CD14-positive monocyte (primary cell): ENCODE measurements at regions not wholly inside any gene's neighbourhood (a gene's known extent, or its start where the extent isn't known, plus 50 kb on each side); places are given as distances from the start of the nearest gene placed in this dataset.

Experiments used
- DNase-seq, 3 donors: peaks; one replicate each; pipeline ENCODE4 v3.0.0-alpha.2; 2011 to 2022
- H2AFZ ChIP-seq: 2 replicates; pipeline ENCODE4 v1.6.0; 2012; ENCODE audit warnings: mild to moderate bottlenecking, low read depth, low read length, inconsistent platforms; ENCODE audit not compliant: insufficient read depth, poor library complexity, severe bottlenecking
- H3K27ac ChIP-seq, 2 donors: 1 replicate in 1 of 2; 2 replicates in 1 of 2; pipeline ENCODE4 v1.5.1; 2012 to 2013; ENCODE audit warnings: low read length in 2 of 2, control low read depth in 1 of 2, inconsistent platforms in 1 of 2, low read depth in 1 of 2, mild to moderate bottlenecking in 1 of 2
- H3K27me3 ChIP-seq, 2 donors: one replicate each; pipeline versions ENCODE4 v1.6.0 to v1.6.1; 2011 to 2013; ENCODE audit warnings: low read length in 2 of 2; ENCODE audit not compliant: control insufficient read depth in 2 of 2, insufficient read depth in 2 of 2
- H3K36me3 ChIP-seq, 2 donors: replicated peaks in 1 of 2; 1 replicate in 1 of 2; 2 replicates in 1 of 2; pipeline versions ENCODE4 v1.5.1 to v1.6.1; 2012 to 2013; ENCODE audit warnings: low read length in 2 of 2, control low read depth in 1 of 2, inconsistent platforms in 1 of 2, mild to moderate bottlenecking in 1 of 2; ENCODE audit not compliant: insufficient read depth in 2 of 2, control insufficient read depth in 1 of 2
- H3K4me1 ChIP-seq, 2 donors: 1 replicate in 1 of 2; 2 replicates in 1 of 2; pipeline versions ENCODE4 v1.5.1 to v1.6.1; 2012 to 2013; ENCODE audit warnings: low read length in 2 of 2, control low read depth in 1 of 2, inconsistent platforms in 1 of 2, mild to moderate bottlenecking in 1 of 2, moderate library complexity in 1 of 2; ENCODE audit not compliant: insufficient read depth in 2 of 2, control insufficient read depth in 1 of 2
- H3K4me2 ChIP-seq: replicated peaks from 2 replicates; pipeline ENCODE3; 2012; ENCODE audit warnings: low read length, moderate library complexity, mild to moderate bottlenecking; ENCODE audit not compliant: poor library complexity, severe bottlenecking; ENCODE audit errors: extremely low read depth
- H3K4me3 ChIP-seq, 3 experiments: fragments of 200-600 bp in 1 of 3; sonication (generic) in 1 of 3; replicated peaks in 1 of 3; 1 replicate in 2 of 3; 2 replicates in 1 of 3; pipeline ENCODE4 v1.5.1; 2011 to 2013; ENCODE audit warnings: low read length in 3 of 3, mild to moderate bottlenecking in 3 of 3, control low read depth in 2 of 3, low read depth in 2 of 3, inconsistent platforms in 1 of 3, moderate library complexity in 1 of 3
- H3K79me2 ChIP-seq: 2 replicates; pipeline ENCODE4 v1.6.0; 2012; ENCODE audit warnings: mild to moderate bottlenecking, control low read depth, inconsistent platforms, low read length, moderate library complexity; ENCODE audit not compliant: insufficient read depth
- H3K9ac ChIP-seq: 2 replicates; pipeline ENCODE4 v1.6.0; 2017; ENCODE audit warnings: low read length, mild to moderate bottlenecking; ENCODE audit not compliant: insufficient read depth, poor library complexity, severe bottlenecking
- H3K9me3 ChIP-seq, 2 donors: replicated peaks in 1 of 2; 1 replicate in 1 of 2; 2 replicates in 1 of 2; pipeline versions ENCODE4 v1.5.1 to v1.6.1; 2012 to 2013; ENCODE audit warnings: low read length in 2 of 2, control low read depth in 1 of 2; ENCODE audit not compliant: control insufficient read depth in 1 of 2, insufficient read depth in 1 of 2
- H4K20me1 ChIP-seq: 2 replicates; pipeline ENCODE4 v1.6.0; 2012; ENCODE audit warnings: mild to moderate bottlenecking, low read length, control low read depth, moderate library complexity; ENCODE audit not compliant: insufficient read depth
- H3K27ac Mint-ChIP-seq, 7 donors: one replicate each; pipeline ENCODE4 v1.8.0; 2020; ENCODE audit warnings: mild to moderate bottlenecking in 7 of 7, mixed read lengths in 7 of 7, moderate library complexity in 6 of 7, inconsistent platforms in 2 of 7
- H3K27me3 Mint-ChIP-seq, 3 donors: one replicate each; pipeline ENCODE4 v1.8.0; 2021 to 2022; ENCODE audit warnings: low read depth in 3 of 3, mild to moderate bottlenecking in 3 of 3, mixed read lengths in 3 of 3, moderate library complexity in 3 of 3, inconsistent platforms in 1 of 3
- H3K36me3 Mint-ChIP-seq, 2 donors: one replicate each; pipeline ENCODE4 v1.8.0; 2020; ENCODE audit warnings: mixed read lengths in 2 of 2, inconsistent platforms in 1 of 2, mild to moderate bottlenecking in 1 of 2
- H3K4me1 Mint-ChIP-seq: one replicate; pipeline ENCODE4 v1.8.0; 2020; ENCODE audit warnings: mild to moderate bottlenecking, mixed read lengths
- H3K4me3 Mint-ChIP-seq, 2 donors: one replicate each; pipeline ENCODE4 v1.8.0; 2020; ENCODE audit warnings: mild to moderate bottlenecking in 2 of 2, mixed read lengths in 2 of 2, moderate library complexity in 1 of 2
- H3K9me3 Mint-ChIP-seq, 7 donors: one replicate each; pipeline ENCODE4 v1.8.0; 2020 to 2022; ENCODE audit warnings: mixed read lengths in 7 of 7, mild to moderate bottlenecking in 6 of 7, moderate library complexity in 6 of 7, inconsistent platforms in 2 of 7
- CTCF ChIP-seq: fragments of 200-600 bp; IDR thresholded peaks from one replicate; pipeline ENCODE4 v1.8.0; 2022; ENCODE audit warnings: antibody characterized with exemption, mild to moderate bottlenecking
- WGBS: methylation state at CpG from one replicate; pipeline ENCODE4 v1.1.5; 2013; ENCODE audit warnings: missing lambda C conversion rate; ENCODE audit not compliant: insufficient coverage; 5-methylcytosine and 5-hydroxymethylcytosine counted together
- intact Hi-C, 2 donors: fragments of 100-400 bp; cut with micrococcal nuclease; formaldehyde crosslinking; loops; one replicate each; pipeline versions ENCODE4 v1.15.0 to v1.15.1; 2023

GRCh38 chr20:41887500-41887899, 269.3 kb upstream of the CHD6 start:
- Mint-ChIP-seq H3K9me3 (peaks cover 0 to 2% (median 0%) of the 10 kb centered on the region in 7 donors), H3K27ac (no peak overlapping the region), H3K4me1 (no peaks in the 10 kb centered on the region), H3K27me3 (peaks cover 2% of the 10 kb centered on the region in 3 donors), H3K36me3 (no peaks in the 10 kb centered on the region), H3K4me3 (no peak overlapping the region)
- WGBS = 100% methylated on average over 1 of the region's 8 CpGs
- TF ChIP-seq CTCF = no peak
- Histone ChIP-seq H3K27me3 (no peaks in the 10 kb centered on the region), H3K27ac (no peak overlapping the region), H3K4me2 (no peak overlapping the region), H4K20me1 (no peaks in the 10 kb centered on the region), H3K9me3 (no peaks in the 10 kb centered on the region), H2AFZ (no peak overlapping the region), H3K79me2 (no peaks in the 10 kb centered on the region), H3K4me1 (no peaks in the 10 kb centered on the region), H3K36me3 (no peaks in the 10 kb centered on the region), H3K4me3 (no peak overlapping the region), H3K9ac (no peak overlapping the region)
- intact Hi-C loops = no loop called here
- DNase-seq = no peak

GRCh38 chr20:41881466-41882046, 263.4 kb upstream of the CHD6 start:
- peaks cover 0 to 2% (median 0%) of the 10 kb centered on the region in 3 donors for H3K27me3 Mint-ChIP-seq
- no peak for DNase-seq
- H3K4me3 Mint-ChIP-seq = no peak overlapping the region
- Histone ChIP-seq H2AFZ (no peak overlapping the region), H3K9me3 (no peaks in the 10 kb centered on the region), H3K27ac (no peak overlapping the region), H3K4me2 (no peak overlapping the region), H3K79me2 (no peaks in the 10 kb centered on the region), H3K4me3 (no peak overlapping the region), H3K9ac (no peak overlapping the region), H4K20me1 (no peaks in the 10 kb centered on the region), H3K4me1 (no peaks in the 10 kb centered on the region), H3K36me3 (no peaks in the 10 kb centered on the region), H3K27me3 (no peaks in the 10 kb centered on the region)
- intact Hi-C loops = no loop called here
- H3K9me3 Mint-ChIP-seq = peaks cover 0 to 2% (median 0%) of the 10 kb centered on the region in 7 donors
- no peak overlapping the region for H3K27ac Mint-ChIP-seq
- no peak for TF ChIP-seq CTCF
- H3K36me3 Mint-ChIP-seq = no peaks in the 10 kb centered on the region
- H3K4me1 Mint-ChIP-seq = no peaks in the 10 kb centered on the region
- no CpG with 5 or more reads among the region's 1 CpG for WGBS
